Right ventricle myocardium superior (tissue), 1 donor: ENCODE measurements at regions not wholly inside any gene's neighbourhood (a gene's known extent, or its start where the extent isn't known, plus 50 kb on each side); places are given as distances from the start of the nearest gene placed in this dataset.
A peak's percentile ranks its signal among the peaks of the same experiment; 100 is the strongest.
"Not testable (repeated sequence)": the region's sequence is repeated elsewhere in the genome, so short reads cannot be mapped to it uniquely, and the experiment has no call there.

Experiments used
- ATAC-seq: fragments of 200-7000 bp; cut with Tn5 transposase; one replicate; pipeline ENCODE4 v1.9.1; 2020; ENCODE audit warnings: mild to moderate bottlenecking; ENCODE audit not compliant: poor library complexity
- DNase-seq: peaks from one replicate; pipeline ENCODE4 v3.0.0-alpha.2; 2020
- intact Hi-C: fragments of 100-400 bp; cut with DNase I; formaldehyde crosslinking; loops from one replicate; pipeline ENCODE4 v1.11.2; 2022
- donor health status: DM: no; HTN: yes; CAD: no; lungs with severe emphysema.

GRCh38 chr2:133844214-133844892, 276.1 kb upstream of the NCKAP5 start:
- intact Hi-C loops, result loop anchor here (5.0 kb wide), 1 partner anchor 1297 kb away; no protein-coding TSS in a partner anchor
- peak; percentile 57 for DNase-seq
- peak; percentile 80 for ATAC-seq

GRCh38 chr2:133846476-133846875, 278.2 kb upstream of the NCKAP5 start:
- no peak for ATAC-seq
- intact Hi-C loops, result no loop called here
- no peak for DNase-seq

- DNase-seq, result no peak
- ATAC-seq, result no peak
- intact Hi-C loops, result no loop called here
Observed at GRCh38 chr2:133847591-133847990, 279.3 kb upstream of the NCKAP5 start.

- intact Hi-C loops, result no loop called here
- no peak for DNase-seq
Observed at GRCh38 chr2:133848111-133848649, 279.9 kb upstream of the NCKAP5 start.

GRCh38 chr2:133849341-133849740, 281.1 kb upstream of the NCKAP5 start:
- ATAC-seq, result no peak
- intact Hi-C loops, result no loop called here
- DNase-seq, result no peak

More at GRCh38 chr2:133848111-133848649, 279.9 kb upstream of the NCKAP5 start:
- ATAC-seq, result peak; percentile 68

- intact Hi-C loops, result no loop called here
- DNase-seq, result no peak
- ATAC-seq, result no peak
Observed at GRCh38 chr2:133854603-133855200, 286.4 kb upstream of the NCKAP5 start.

- DNase-seq, result no peak
- no peak for ATAC-seq
- intact Hi-C loops, result no loop called here
Observed at GRCh38 chr2:133855526-133855925, 287.3 kb upstream of the NCKAP5 start.

- DNase-seq, result no peak
- no peak for ATAC-seq
- intact Hi-C loops, result no loop called here
Observed at GRCh38 chr2:133856678-133857077, 288.4 kb upstream of the NCKAP5 start.

- intact Hi-C loops, result no loop called here
- ATAC-seq (no peak), DNase-seq (no peak)
Observed at GRCh38 chr2:133859578-133859977, 291.3 kb upstream of the NCKAP5 start.

GRCh38 chr2:133862400-133862977, 294.2 kb upstream of the NCKAP5 start:
- DNase-seq (no peak), ATAC-seq (no peak)
- intact Hi-C loops, result no loop called here

GRCh38 chr2:133863106-133863800, 295.0 kb upstream of the NCKAP5 start:
- intact Hi-C loops, result no loop called here
- no peak for ATAC-seq
- DNase-seq, result no peak

- intact Hi-C loops, result no loop called here
- no peak for DNase-seq
- no peak for ATAC-seq
Observed at GRCh38 chr2:133865141-133865540, 296.9 kb upstream of the NCKAP5 start.

- ATAC-seq (no peak), DNase-seq (no peak)
- intact Hi-C loops, result no loop called here
Observed at GRCh38 chr2:133867166-133867565, 298.9 kb upstream of the NCKAP5 start.

- DNase-seq (no peak), ATAC-seq (no peak)
- intact Hi-C loops, result no loop called here
Observed at GRCh38 chr2:133871545-133872209, 303.4 kb upstream of the NCKAP5 start.

GRCh38 chr2:133878326-133878725, 310.1 kb upstream of the NCKAP5 start:
- DNase-seq (no peak), ATAC-seq (no peak)
- intact Hi-C loops, result no loop called here

GRCh38 chr2:133879703-133880102, 311.4 kb upstream of the NCKAP5 start:
- no peak for DNase-seq
- ATAC-seq, result no peak
- intact Hi-C loops, result no loop called here

GRCh38 chr2:133882159-133882558, 313.9 kb upstream of the NCKAP5 start:
- intact Hi-C loops, ATAC-seq, DNase-seq: not testable (repeated sequence)

- ATAC-seq, result peak; percentile 34
- DNase-seq, result no peak
- intact Hi-C loops, result loop anchor here (5.0 kb wide), 2 partner anchors 232 to 527 kb away; no protein-coding TSS in a partner anchor
Observed at GRCh38 chr2:133884739-133885381, 316.6 kb upstream of the NCKAP5 start.
